GM23338 (cell line): ENCODE measurements at regions not wholly inside any gene's neighbourhood (a gene's known extent, or its start where the extent isn't known, plus 50 kb on each side); places are given as distances from the start of the nearest gene placed in this dataset.

Source experiments
- ATAC-seq: fragments of 200-7000 bp; cut with Tn5 transposase; 3 replicates; pipeline ENCODE4 v1.9.1; 2020
- DNase-seq: peaks from one replicate; pipeline ENCODE4 v3.0.0-alpha.2; 2015; ENCODE audit warnings: low spot score
- H2AFZ ChIP-seq: fragments of 200-600 bp; sonication (generic); 2 replicates; pipeline ENCODE4 v1.8.0; 2016; ENCODE audit warnings: antibody characterized with exemption, mild to moderate bottlenecking, moderate library complexity
- H3F3A ChIP-seq: fragments of 200-600 bp; sonication (generic); replicated peaks from 2 replicates; pipeline ENCODE4 v1.8.0; 2017; ENCODE audit warnings: antibody characterized with exemption, mixed run types, low read depth
- H3K27ac ChIP-seq: fragments of 200-600 bp; sonication (generic); 2 replicates; pipeline ENCODE4 v1.6.1; 2016; ENCODE audit warnings: low read depth
- H3K27me3 ChIP-seq: fragments of 200-600 bp; sonication (generic); 2 replicates; pipeline ENCODE4 v1.8.0; 2016; ENCODE audit warnings: mild to moderate bottlenecking, mixed run types, moderate library complexity; ENCODE audit not compliant: insufficient read depth
- H3K36me3 ChIP-seq: fragments of 200-600 bp; sonication (generic); 2 replicates; pipeline ENCODE4 v1.8.0; 2016; ENCODE audit warnings: mild to moderate bottlenecking; ENCODE audit not compliant: insufficient read depth
- H3K4me1 ChIP-seq: fragments of 200-600 bp; sonication (generic); 2 replicates; pipeline ENCODE4 v1.8.0; 2016; ENCODE audit warnings: mild to moderate bottlenecking, moderate library complexity; ENCODE audit not compliant: insufficient read depth
- H3K4me2 ChIP-seq: fragments of 200-600 bp; sonication (generic); 2 replicates; pipeline ENCODE4 v1.7.1; 2017; ENCODE audit warnings: mixed run types
- H3K4me3 ChIP-seq: fragments of 200-600 bp; sonication (generic); 2 replicates; pipeline ENCODE4 v1.6.1; 2016; ENCODE audit warnings: mixed run types
- H3K79me2 ChIP-seq: fragments of 200-600 bp; sonication (generic); replicated peaks from 2 replicates; pipeline ENCODE4 v1.8.0; 2017; ENCODE audit warnings: mild to moderate bottlenecking; ENCODE audit not compliant: insufficient read depth
- H3K9me2 ChIP-seq: fragments of 200-600 bp; sonication (generic); 2 replicates; pipeline ENCODE4 v1.8.0; 2017; ENCODE audit not compliant: insufficient read depth
- H4K20me1 ChIP-seq: fragments of 200-600 bp; sonication (generic); replicated peaks from 2 replicates; pipeline ENCODE4 v1.8.0; 2017; ENCODE audit warnings: mild to moderate bottlenecking; ENCODE audit not compliant: insufficient read depth
- H3K27ac Mint-ChIP-seq: 2 replicates; pipeline ENCODE4 v1.8.0; 2020; ENCODE audit warnings: inconsistent platforms, mild to moderate bottlenecking, moderate library complexity, mixed read lengths
- H3K27me3 Mint-ChIP-seq: 3 replicates; pipeline ENCODE4 v1.8.0; 2022; ENCODE audit warnings: low read depth, mild to moderate bottlenecking, moderate library complexity, mixed read lengths, inconsistent platforms; ENCODE audit not compliant: insufficient read depth, poor library complexity
- H3K36me3 Mint-ChIP-seq: 3 replicates; pipeline ENCODE4 v1.8.0; 2021; ENCODE audit warnings: low read depth, mild to moderate bottlenecking, inconsistent platforms, moderate library complexity, mixed read lengths
- H3K4me1 Mint-ChIP-seq: 3 replicates; pipeline ENCODE4 v1.8.0; 2020; ENCODE audit warnings: mild to moderate bottlenecking, inconsistent platforms, mixed read lengths
- H3K4me3 Mint-ChIP-seq: 3 replicates; pipeline ENCODE4 v1.8.0; 2021; ENCODE audit warnings: moderate library complexity, mild to moderate bottlenecking, inconsistent platforms, mixed read lengths
- H3K9me3 Mint-ChIP-seq: 3 replicates; pipeline ENCODE4 v1.8.0; 2020; ENCODE audit warnings: moderate library complexity, mild to moderate bottlenecking, inconsistent platforms, mixed read lengths
- CREB1 ChIP-seq: fragments of 250-450 bp; sonication (Bioruptor Pico); IDR thresholded peaks from 2 replicates; pipeline ENCODE4 v1.5.0; 2020; ENCODE audit warnings: low read depth, mild to moderate bottlenecking, moderate library complexity
- CTCF ChIP-seq, 2 experiments: fragments of 200-600 bp in 1 of 2; sonication (generic) in 1 of 2; conservative IDR thresholded peaks; 2 replicates each; pipeline versions ENCODE4 v1.5.1 to v1.6.1; 2016 to 2017; ENCODE audit warnings: antibody characterized with exemption in 2 of 2, low read depth in 2 of 2, mild to moderate bottlenecking in 2 of 2, moderate library complexity in 1 of 2
- EZH2 ChIP-seq: fragments of 200-600 bp; sonication (generic); IDR thresholded peaks from one replicate; pipeline ENCODE4 v1.8.0; 2017; ENCODE audit warnings: antibody characterized with exemption, mild to moderate bottlenecking, low read depth; ENCODE audit not compliant: unreplicated experiment
- EZH2phosphoT487 ChIP-seq: fragments of 200-600 bp; sonication (generic); IDR thresholded peaks from one replicate; pipeline ENCODE4 v1.8.1; 2018; ENCODE audit warnings: antibody characterized with exemption; ENCODE audit not compliant: unreplicated experiment
- JUNB ChIP-seq: IDR thresholded peaks from one replicate; pipeline ENCODE4 v1.6.1; 2016; ENCODE audit warnings: antibody characterized with exemption; ENCODE audit not compliant: unreplicated experiment
- NANOG ChIP-seq: IDR thresholded peaks from 2 replicates; pipeline ENCODE4 v1.6.1; 2016; ENCODE audit warnings: antibody characterized with exemption, borderline replicate concordance
- POLR2AphosphoS5 ChIP-seq: IDR thresholded peaks from 2 replicates; pipeline ENCODE4 v1.6.1; 2016; ENCODE audit warnings: antibody characterized with exemption, low read depth
- REST ChIP-seq: IDR thresholded peaks from one replicate; pipeline ENCODE4 v1.6.1; 2018; ENCODE audit warnings: antibody characterized with exemption; ENCODE audit not compliant: unreplicated experiment
- STAT1 ChIP-seq: IDR thresholded peaks from one replicate; pipeline ENCODE4 v1.6.1; 2016; ENCODE audit warnings: antibody characterized with exemption; ENCODE audit not compliant: unreplicated experiment
- ZNF114 ChIP-seq: fragments of 250-450 bp; sonication (Bioruptor Pico); IDR thresholded peaks from 2 replicates; pipeline ENCODE4 v1.5.0; 2020; ENCODE audit warnings: mild to moderate bottlenecking, moderate library complexity
- ZNF331 ChIP-seq: fragments of 250-450 bp; sonication (Bioruptor Pico); IDR thresholded peaks from 2 replicates; pipeline ENCODE4 v1.5.0; 2020; ENCODE audit warnings: low read depth, mild to moderate bottlenecking, moderate library complexity
- ZNF462 ChIP-seq: fragments of 250-450 bp; sonication (Bioruptor Pico); IDR thresholded peaks from 2 replicates; pipeline ENCODE4 v1.5.0; 2020; ENCODE audit warnings: mild to moderate bottlenecking, moderate library complexity
- TF ChIP-seq, protein P1 (sequence below): IDR thresholded peaks from 2 replicates; pipeline ENCODE4 v1.6.1; 2016; ENCODE audit warnings: antibody characterized with exemption

DNA sequence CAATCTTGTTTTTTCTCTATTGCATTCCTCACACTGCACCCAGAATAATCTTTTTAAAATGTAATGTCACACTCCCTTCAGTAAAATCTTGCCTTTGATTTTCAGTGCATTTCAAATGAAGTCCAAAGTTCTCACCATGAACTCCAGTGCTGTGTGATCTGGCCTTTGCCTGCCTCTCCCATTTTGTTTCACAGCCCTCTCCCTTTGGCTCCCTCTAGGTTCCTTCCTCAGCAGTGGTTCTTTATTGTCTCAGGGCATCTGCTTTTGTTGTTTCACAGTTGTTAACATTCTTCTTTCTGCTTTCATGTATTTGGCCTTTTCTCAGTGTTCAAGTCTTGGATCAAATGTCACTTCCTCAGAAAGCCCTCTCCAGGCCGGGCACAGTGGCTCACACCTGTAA, 84.5 kb upstream of the AMN1 start (continued):
- TF ChIP-seq REST (no peak), CREB1 (CRISPR knock-in tag) (no peak), ZNF331 (CRISPR knock-in tag) (no peak)

DNA sequence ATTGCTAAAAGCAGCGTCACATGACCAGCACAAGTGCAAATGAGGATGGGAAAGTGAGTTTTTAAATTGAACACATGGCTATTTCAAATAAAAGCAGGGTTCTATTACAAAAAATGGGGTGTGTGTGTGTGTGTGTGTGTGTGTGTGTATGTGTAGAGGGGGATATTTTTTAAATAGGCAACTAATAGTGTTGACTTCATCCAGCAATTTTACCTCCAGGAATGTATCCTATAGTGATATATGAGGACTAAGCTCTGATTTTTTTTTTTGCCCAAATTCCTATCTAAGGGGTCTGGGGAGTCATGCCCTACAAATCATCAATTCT, 78.9 kb upstream of the AMN1 start:
- H3K79me2 ChIP-seq: no peaks in the 10 kb centered on the region
- H3K4me1 ChIP-seq: peaks cover 5% of the 10 kb centered on the region; the same call in 1 of the 2 replicates
- no peak overlapping the region for H3K4me3 ChIP-seq
- DNase-seq (no peak), ATAC-seq (no peak)
- no peak overlapping the region for H3K4me2 ChIP-seq
- Mint-ChIP-seq H3K27ac (no peak overlapping the region), H3K36me3 (no peaks in the 10 kb centered on the region; the same call in 2 of the 3 replicates), H3K9me3 (no peaks in the 10 kb centered on the region; the same call in 2 of the 3 replicates), H3K27me3 (peaks cover 6% of the 10 kb centered on the region), H3K4me3 (no peak overlapping the region), H3K4me1 (peaks cover 10% of the 10 kb centered on the region)
- H4K20me1 ChIP-seq: no peaks in the 10 kb centered on the region
- no peaks in the 10 kb centered on the region; the same call in 1 of the 2 replicates for H3F3A ChIP-seq
- H3K36me3 ChIP-seq: no peaks in the 10 kb centered on the region
- no peak overlapping the region for H3K27ac ChIP-seq
- peaks cover under 1% of the 10 kb centered on the region; the same call in 1 of the 2 replicates for H3K27me3 ChIP-seq
- TF ChIP-seq STAT1 (no peak), POLR2AphosphoS5 (no peak), ZNF114 (CRISPR knock-in tag) (no peak), CREB1 (CRISPR knock-in tag) (no peak), ZNF331 (CRISPR knock-in tag) (no peak), CTCF (conservative IDR thresholded peaks at IDR 0.05; ENCODE audit: low read depth in 2 of 2) (no peak), EZH2phosphoT487 (no peak), NANOG (no peak), ZNF462 (no peak), EZH2 (no peak), JUNB (no peak)
- TF ChIP-seq, protein P1, sequence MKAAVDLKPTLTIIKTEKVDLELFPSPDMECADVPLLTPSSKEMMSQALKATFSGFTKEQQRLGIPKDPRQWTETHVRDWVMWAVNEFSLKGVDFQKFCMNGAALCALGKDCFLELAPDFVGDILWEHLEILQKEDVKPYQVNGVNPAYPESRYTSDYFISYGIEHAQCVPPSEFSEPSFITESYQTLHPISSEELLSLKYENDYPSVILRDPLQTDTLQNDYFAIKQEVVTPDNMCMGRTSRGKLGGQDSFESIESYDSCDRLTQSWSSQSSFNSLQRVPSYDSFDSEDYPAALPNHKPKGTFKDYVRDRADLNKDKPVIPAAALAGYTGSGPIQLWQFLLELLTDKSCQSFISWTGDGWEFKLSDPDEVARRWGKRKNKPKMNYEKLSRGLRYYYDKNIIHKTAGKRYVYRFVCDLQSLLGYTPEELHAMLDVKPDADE: no peak
- H3K9me2 ChIP-seq: no peaks in the 10 kb centered on the region
- H2AFZ ChIP-seq: peak overlapping the region; percentile 83; the same call in 1 of the 2 replicates
